Kidney glomerular epithelial cell (primary cell): ENCODE measurements at regions not wholly inside any gene's neighbourhood (a gene's known extent, or its start where the extent isn't known, plus 50 kb on each side); places are given as distances from the start of the nearest gene placed in this dataset.

Experiments used
- DNase-seq: peaks from one replicate; lab custom pipeline; 2025; lab: John Stamatoyannopoulos, UW

- no peak for DNase-seq
Observed at GRCh38 chr22:49238181-49239141, 589.2 kb downstream of the BRD1 start.

GRCh38 chr22:49237703-49238102 is 590.0 kb downstream of the BRD1 start:
- no peak for DNase-seq

GRCh38 chr22:49237279-49237678 is 590.4 kb downstream of the BRD1 start:
- no peak for DNase-seq

GRCh38 chr22:49236541-49237075 is 591.1 kb downstream of the BRD1 start:
- no peak for DNase-seq

GRCh38 chr22:49235463-49236300 is 592.0 kb downstream of the BRD1 start:
- DNase-seq: no peak

GRCh38 chr22:49234459-49234858 is 593.2 kb downstream of the BRD1 start:
- no peak for DNase-seq

- no peak for DNase-seq
Observed at GRCh38 chr22:49233507-49234100, 594.1 kb downstream of the BRD1 start.

- no peak for DNase-seq
Observed at GRCh38 chr22:49232319-49233067, 595.2 kb downstream of the BRD1 start.

- no peak for DNase-seq
Observed at GRCh38 chr22:49230194-49230577, 597.5 kb downstream of the BRD1 start.

- DNase-seq: no peak
Observed at GRCh38 chr22:49229483-49230193, 598.0 kb downstream of the BRD1 start.

GRCh38 chr22:49228431-49229037 is 599.1 kb downstream of the BRD1 start:
- no peak for DNase-seq

GRCh38 chr22:49227670-49228069 is 600.0 kb downstream of the BRD1 start:
- DNase-seq: no peak

- no peak for DNase-seq
Observed at GRCh38 chr22:49226096-49226495, 601.6 kb downstream of the BRD1 start.

- no peak for DNase-seq
Observed at GRCh38 chr22:49224243-49224642, 603.4 kb downstream of the BRD1 start.

GRCh38 chr22:49218142-49218541 is 609.5 kb downstream of the BRD1 start:
- no peak for DNase-seq

- no peak for DNase-seq
Observed at GRCh38 chr22:49216579-49216978, 611.1 kb downstream of the BRD1 start.

GRCh38 chr22:49215840-49216239 is 611.8 kb downstream of the BRD1 start:
- no peak for DNase-seq

- DNase-seq: no peak
Observed at GRCh38 chr22:49214976-49215375, 612.7 kb downstream of the BRD1 start.

- no peak for DNase-seq
Observed at GRCh38 chr22:49213731-49214352, 613.8 kb downstream of the BRD1 start.

- DNase-seq: no peak
Observed at GRCh38 chr22:49212466-49212865, 615.2 kb downstream of the BRD1 start.
